HEK293 (cell line): ENCODE measurements at regions not wholly inside any gene's neighbourhood (a gene's known extent, or its start where the extent isn't known, plus 50 kb on each side); places are given as distances from the start of the nearest gene placed in this dataset.
A peak's percentile ranks its signal among the peaks of the same experiment; 100 is the strongest.

Experiments
- CTCF ChIA-PET: fragments of 350-600 bp; formaldehyde crosslinking; extraction: SDS; loops from one replicate; lab custom pipeline; 2021; ENCODE audit warnings: antibody characterized with exemption; lab: Yijun Ruan, JAX
- POLR2A ChIA-PET: fragments of 300-600 bp; formaldehyde crosslinking; extraction: SDS; loops from one replicate; lab custom pipeline; 2020; ENCODE audit warnings: antibody characterized with exemption, inconsistent platforms; lab: Yijun Ruan, JAX
- H3K27ac ChIP-seq: fragments of 200-500 bp; sonication (Bioruptor generic); 2 replicates; pipeline ENCODE4 v1.5.1; 2014; ENCODE audit warnings: low read depth, low read length, control low read depth, inconsistent platforms; ENCODE audit errors: extremely low read depth
- H3K36me3 ChIP-seq, 2 experiments: fragments of 200-500 bp in 1 of 2; sonication (Bioruptor generic) in 1 of 2; 1 replicate in 1 of 2; 2 replicates in 1 of 2; pipeline ENCODE4 v1.5.1; 2014 to 2017; ENCODE audit warnings: inconsistent platforms in 2 of 2, low read length in 2 of 2; ENCODE audit not compliant: control insufficient read depth in 2 of 2, insufficient read depth in 1 of 2
- H3K4me1 ChIP-seq: fragments of 200-500 bp; sonication (Bioruptor generic); 2 replicates; pipeline ENCODE4 v1.5.1; 2014; ENCODE audit warnings: mild to moderate bottlenecking, low read length, inconsistent platforms; ENCODE audit not compliant: control insufficient read depth, insufficient read depth
- H3K4me3 ChIP-seq: 2 replicates; pipeline ENCODE4 v1.5.1; 2011; ENCODE audit warnings: low read depth, mild to moderate bottlenecking, control low read depth, low read length, moderate library complexity
- H3K9me3 ChIP-seq: fragments of 200-500 bp; sonication (Bioruptor generic); 2 replicates; pipeline ENCODE4 v1.5.1; 2014; ENCODE audit warnings: low read depth, low read length, inconsistent platforms; ENCODE audit not compliant: control insufficient read depth, insufficient read depth
- HOXD13 ChIP-seq: sonication (generic); formaldehyde crosslinking; IDR thresholded peaks from 2 replicates; pipeline ENCODE4 v1.8.0; 2022; ENCODE audit warnings: missing genetic modification reagents, borderline replicate concordance
- KLF7 ChIP-seq: fragments of 450-650 bp; formaldehyde crosslinking; IDR thresholded peaks from 2 replicates; pipeline ENCODE4 v1.5.1; 2016; ENCODE audit warnings: missing biosample characterization, missing genetic modification characterization, borderline replicate concordance
- KLF8 ChIP-seq: fragments of 450-650 bp; formaldehyde crosslinking; IDR thresholded peaks from 2 replicates; pipeline ENCODE4 v1.5.1; 2016; ENCODE audit warnings: missing biosample characterization, missing genetic modification characterization
- PATZ1 ChIP-seq: fragments of 450-650 bp; formaldehyde crosslinking; IDR thresholded peaks from 2 replicates; pipeline ENCODE4 v1.5.1; 2016; ENCODE audit warnings: missing biosample characterization, missing genetic modification characterization
- REST ChIP-seq: fragments of 450-650 bp; formaldehyde crosslinking; IDR thresholded peaks from 2 replicates; pipeline ENCODE4 v1.5.1; 2016; ENCODE audit warnings: missing biosample characterization, missing genetic modification characterization
- SCRT1 ChIP-seq: fragments of 450-650 bp; formaldehyde crosslinking; IDR thresholded peaks from 2 replicates; pipeline ENCODE4 v1.5.1; 2016; ENCODE audit warnings: missing biosample characterization, missing genetic modification characterization, borderline replicate concordance
- SP7 ChIP-seq: fragments of 450-650 bp; formaldehyde crosslinking; IDR thresholded peaks from 2 replicates; pipeline ENCODE4 v1.5.1; 2016; ENCODE audit warnings: missing biosample characterization, missing genetic modification characterization
- TRIM28 ChIP-seq: IDR thresholded peaks from 2 replicates; pipeline ENCODE4 v1.6.1; 2011; ENCODE audit warnings: low read length, control low read depth, borderline replicate concordance
- YY1 ChIP-seq: fragments of 450-650 bp; formaldehyde crosslinking; IDR thresholded peaks from 2 replicates; pipeline ENCODE4 v1.5.1; 2018; ENCODE audit warnings: missing biosample characterization, missing genetic modification characterization
- ZBTB48 ChIP-seq: fragments of 450-650 bp; formaldehyde crosslinking; IDR thresholded peaks from 2 replicates; pipeline ENCODE4 v1.5.1; 2016; ENCODE audit warnings: missing biosample characterization, missing genetic modification characterization
- ZNF10 ChIP-seq: fragments of 450-650 bp; formaldehyde crosslinking; IDR thresholded peaks from 2 replicates; pipeline ENCODE4 v1.5.1; 2017; ENCODE audit warnings: missing biosample characterization, missing genetic modification characterization
- ZNF121 ChIP-seq: fragments of 450-650 bp; formaldehyde crosslinking; IDR thresholded peaks from 2 replicates; pipeline ENCODE4 v1.5.1; 2016; ENCODE audit warnings: missing biosample characterization, missing genetic modification characterization
- ZNF184 ChIP-seq: fragments of 450-650 bp; IDR thresholded peaks from 2 replicates; pipeline ENCODE4 v1.5.1; 2018; ENCODE audit warnings: missing biosample characterization, mild to moderate bottlenecking, missing genetic modification characterization
- ZNF211 ChIP-seq: fragments of 450-650 bp; formaldehyde crosslinking; IDR thresholded peaks from 2 replicates; pipeline ENCODE4 v1.5.1; 2016; ENCODE audit warnings: low read depth, missing biosample characterization, missing genetic modification characterization
- ZNF362 ChIP-seq: fragments of 450-650 bp; formaldehyde crosslinking; IDR thresholded peaks from 2 replicates; pipeline ENCODE4 v1.5.1; 2016; ENCODE audit warnings: missing biosample characterization, missing genetic modification characterization
- ZNF391 ChIP-seq: fragments of 450-650 bp; formaldehyde crosslinking; IDR thresholded peaks from 2 replicates; pipeline ENCODE4 v1.5.1; 2016; ENCODE audit warnings: low read depth, missing biosample characterization, missing genetic modification characterization, borderline replicate concordance
- ZNF416 ChIP-seq: fragments of 450-650 bp; formaldehyde crosslinking; IDR thresholded peaks from 2 replicates; pipeline ENCODE4 v1.5.1; 2016; ENCODE audit warnings: missing biosample characterization, missing genetic modification characterization
- ZNF514 ChIP-seq: fragments of 450-650 bp; formaldehyde crosslinking; IDR thresholded peaks from 2 replicates; pipeline ENCODE4 v1.5.1; 2016; ENCODE audit warnings: missing biosample characterization, missing genetic modification characterization
- ZNF521 ChIP-seq: fragments of 450-650 bp; formaldehyde crosslinking; IDR thresholded peaks from 2 replicates; pipeline ENCODE4 v1.5.1; 2017; ENCODE audit warnings: missing biosample characterization, mild to moderate bottlenecking, missing genetic modification characterization
- ZNF654 ChIP-seq: fragments of 450-650 bp; formaldehyde crosslinking; IDR thresholded peaks from 2 replicates; pipeline ENCODE4 v1.5.1; 2016; ENCODE audit warnings: low read depth, missing biosample characterization, missing genetic modification characterization
- ZNF658 ChIP-seq: fragments of 450-650 bp; formaldehyde crosslinking; IDR thresholded peaks from 2 replicates; pipeline ENCODE4; 2016; ENCODE audit warnings: missing biosample characterization, missing genetic modification characterization
- ZNF747 ChIP-seq: fragments of 450-650 bp; formaldehyde crosslinking; IDR thresholded peaks from 2 replicates; pipeline ENCODE4 v1.5.1; 2016; ENCODE audit warnings: missing biosample characterization, missing genetic modification characterization
- ZSCAN30 ChIP-seq: fragments of 450-650 bp; IDR thresholded peaks from 2 replicates; pipeline ENCODE4 v1.5.1; 2018; ENCODE audit warnings: missing biosample characterization, mild to moderate bottlenecking, missing genetic modification characterization, moderate library complexity
- TF ChIP-seq, protein P1 (sequence below): fragments of 450-650 bp; formaldehyde crosslinking; IDR thresholded peaks from 2 replicates; pipeline ENCODE4 v1.5.1; 2016; ENCODE audit warnings: missing biosample characterization, missing genetic modification characterization

- no peak for TF ChIP-seq SP7 (tag by site-specific recombination)
- TF ChIP-seq ZNF654, result peak; percentile 76
- no peak for TF ChIP-seq ZNF362
- 0 out of 2 replicates have a peak, but pooled peaks have one; percentile 21 for TF ChIP-seq YY1 (tag by site-specific recombination)
- no peak for TF ChIP-seq ZBTB48 (tag by site-specific recombination)
These were observed 141.5 kb downstream of the ANKRD60 start (continued) for GRCh38 chr20:58086763-58087561.

DNA sequence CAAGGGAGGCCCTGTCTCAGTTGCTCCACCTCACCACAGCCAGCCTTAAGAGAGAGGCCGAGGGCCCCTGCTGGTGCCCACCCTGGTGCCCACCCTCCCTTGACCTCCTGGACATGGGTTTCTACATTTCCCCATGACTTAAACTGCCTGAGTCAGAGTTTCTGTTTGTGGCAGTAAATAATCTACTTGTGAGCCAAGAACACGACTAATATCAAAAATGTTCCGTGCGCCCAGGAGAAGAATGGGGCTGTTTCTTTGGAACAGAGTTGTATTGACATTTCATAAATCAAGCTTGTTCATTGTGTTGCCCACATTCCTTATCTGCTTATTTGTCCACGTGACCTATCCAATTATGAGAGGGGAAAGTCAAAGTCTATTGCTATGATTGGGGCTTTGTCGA lies 143.5 kb downstream of the ANKRD60 start:
- POLR2A ChIA-PET, result no interaction called here
- H3K4me1 ChIP-seq, result no peaks in the 10 kb centered on the region
- CTCF ChIA-PET, result interaction anchor here (4.0 kb wide), 1 partner anchor 462 kb away, joined by 50 read pairs; no protein-coding TSS in a partner anchor
- TF ChIP-seq ZNF658 (tag by site-specific recombination) (no peak), REST (tag by site-specific recombination) (no peak), PATZ1 (tag by site-specific recombination) (no peak)
- TF ChIP-seq, protein P1, sequence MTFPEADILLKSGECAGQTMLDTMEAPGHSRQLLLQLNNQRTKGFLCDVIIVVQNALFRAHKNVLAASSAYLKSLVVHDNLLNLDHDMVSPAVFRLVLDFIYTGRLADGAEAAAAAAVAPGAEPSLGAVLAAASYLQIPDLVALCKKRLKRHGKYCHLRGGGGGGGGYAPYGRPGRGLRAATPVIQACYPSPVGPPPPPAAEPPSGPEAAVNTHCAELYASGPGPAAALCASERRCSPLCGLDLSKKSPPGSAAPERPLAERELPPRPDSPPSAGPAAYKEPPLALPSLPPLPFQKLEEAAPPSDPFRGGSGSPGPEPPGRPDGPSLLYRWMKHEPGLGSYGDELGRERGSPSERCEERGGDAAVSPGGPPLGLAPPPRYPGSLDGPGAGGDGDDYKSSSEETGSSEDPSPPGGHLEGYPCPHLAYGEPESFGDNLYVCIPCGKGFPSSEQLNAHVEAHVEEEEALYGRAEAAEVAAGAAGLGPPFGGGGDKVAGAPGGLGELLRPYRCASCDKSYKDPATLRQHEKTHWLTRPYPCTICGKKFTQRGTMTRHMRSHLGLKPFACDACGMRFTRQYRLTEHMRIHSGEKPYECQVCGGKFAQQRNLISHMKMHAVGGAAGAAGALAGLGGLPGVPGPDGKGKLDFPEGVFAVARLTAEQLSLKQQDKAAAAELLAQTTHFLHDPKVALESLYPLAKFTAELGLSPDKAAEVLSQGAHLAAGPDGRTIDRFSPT (tag by site-specific recombination), result no peak
- TF ChIP-seq, all 188 proteins: peak for 0
- Histone ChIP-seq H3K9me3 (no peaks in the 10 kb centered on the region), H3K4me3 (no peak overlapping the region), H3K27ac (no peak overlapping the region), H3K36me3 (no peaks in the 10 kb centered on the region)

DNA sequence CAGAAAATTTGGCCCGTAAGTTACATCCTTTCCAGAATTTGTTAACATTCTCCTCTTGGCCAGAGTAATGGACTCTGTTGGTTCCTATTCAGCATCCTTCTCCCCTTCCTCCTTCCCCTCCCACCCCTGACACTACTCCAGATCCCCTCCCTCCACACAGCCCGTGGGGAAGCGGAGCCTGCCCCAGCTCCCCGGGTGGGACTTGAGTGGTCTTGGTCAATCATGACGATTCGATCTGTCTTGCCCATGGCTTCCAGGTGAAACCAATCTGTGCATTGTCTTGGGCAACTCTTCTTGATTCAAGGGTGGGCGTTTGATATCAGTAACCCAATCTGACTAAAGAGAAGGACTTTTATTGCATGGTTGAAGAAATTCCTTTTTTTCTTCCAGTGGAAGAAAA lies 143.9 kb downstream of the ANKRD60 start:
- no peaks in the 10 kb centered on the region for H3K36me3 ChIP-seq
- no peak overlapping the region for H3K4me3 ChIP-seq
- ChIA-PET POLR2A (no interaction called here), CTCF (no interaction called here)
- no peak overlapping the region for H3K27ac ChIP-seq
- no peaks in the 10 kb centered on the region for H3K9me3 ChIP-seq
- no peaks in the 10 kb centered on the region for H3K4me1 ChIP-seq
- TF ChIP-seq ZNF747 (tag by site-specific recombination), result no peak
- TF ChIP-seq ZNF416, result no peak
- TF ChIP-seq ZNF514 (tag by site-specific recombination), result no peak
- TF ChIP-seq ZSCAN30 (tag by site-specific recombination), result no peak
- no peak for TF ChIP-seq KLF8 (tag by site-specific recombination)
- no peak for TF ChIP-seq ZNF184 (tag by site-specific recombination)
- no peak for TF ChIP-seq ZBTB48 (tag by site-specific recombination)
- TF ChIP-seq TRIM28, result no peak
- no peak for TF ChIP-seq SCRT1 (tag by site-specific recombination)
- TF ChIP-seq HOXD13, result no peak
- TF ChIP-seq ZNF121 (tag by site-specific recombination), result no peak
- no peak for TF ChIP-seq KLF7
- no peak for TF ChIP-seq ZNF391 (tag by site-specific recombination)
- no peak for TF ChIP-seq ZNF211 (tag by site-specific recombination)
- TF ChIP-seq ZNF521 (tag by site-specific recombination), result no peak
- no peak for TF ChIP-seq ZNF10 (tag by site-specific recombination)
